ENCODE measurements at regions not wholly inside any gene's neighbourhood (a gene's known extent, or its start where the extent isn't known, plus 50 kb on each side); places are given as distances from the start of the nearest gene placed in this dataset.

GRCh38 chr12:48281811-48282210 is 68.9 kb downstream of the ZNF641 start:
- Histone ChIP-seq H3K14ac (ENCODE audit: insufficient read depth, low read length) (no peak overlapping the region), H2AFZ (ENCODE audit: low read length) (no peak overlapping the region), H2BK20ac (ENCODE audit: low read depth, low read length, poor library complexity, severe bottlenecking) (no peak overlapping the region), H4K8ac (replicated peaks; ENCODE audit: insufficient read length, low read depth, low read length) (no peak overlapping the region), H3K9ac (ENCODE audit: extremely low read depth, insufficient read length, low read length) (no peak overlapping the region), H3K4me1 (ENCODE audit: insufficient read depth, low read length) (no peaks in the 10 kb centered on the region; the same call in 1 of the 2 replicates), H3K27ac (ENCODE audit: insufficient read length, low read depth, low read length) (no peak overlapping the region), H3K23ac (ENCODE audit: insufficient read length, low read depth, low read length) (no peak overlapping the region), H3K56ac (ENCODE audit: insufficient read length, low read depth, low read length) (no peak overlapping the region), H3K18ac (ENCODE audit: insufficient read length, low read depth, low read length) (no peak overlapping the region), H3K4ac (ENCODE audit: low read depth, low read length) (no peak overlapping the region), H3K79me1 (ENCODE audit: insufficient read depth, low read depth, low read length, poor library complexity, severe bottlenecking) (no peaks in the 10 kb centered on the region), H3K79me2 (ENCODE audit: insufficient read depth, low read length) (no peaks in the 10 kb centered on the region), H4K5ac (ENCODE audit: insufficient read length, low read depth, low read length) (no peak overlapping the region), H4K91ac (ENCODE audit: insufficient read length, low read depth, low read length) (no peak overlapping the region), H2BK120ac (ENCODE audit: low read depth, low read length, poor library complexity, severe bottlenecking) (no peak overlapping the region), H3K4me2 (ENCODE audit: insufficient read depth, insufficient read length, low read length) (no peak overlapping the region), H4K20me1 (ENCODE audit: control insufficient read depth, insufficient read depth, insufficient read length) (no peaks in the 10 kb centered on the region), H3K27me3 (ENCODE audit: insufficient read depth, low read length) (peaks cover 36% of the 10 kb centered on the region), H2BK15ac (ENCODE audit: low read depth, low read length) (no peak overlapping the region), H3K23me2 (ENCODE audit: insufficient read length, low read depth, low read length, poor library complexity, severe bottlenecking) (no peaks in the 10 kb centered on the region), H3K9me3 (ENCODE audit: control insufficient read depth, low read depth, low read length) (no peaks in the 10 kb centered on the region), H3T11ph (ENCODE audit: low read length) (no peak overlapping the region), H2BK12ac (ENCODE audit: insufficient read length, low read depth, low read length) (no peak overlapping the region), H2AK5ac (ENCODE audit: insufficient read length, low read length) (no peak overlapping the region), H2BK5ac (ENCODE audit: insufficient read length, low read length) (no peak overlapping the region)
- no CpG with 5 or more reads among the region's 1 CpG for WGBS (ENCODE audit: extremely low coverage, insufficient read length, low lambda C conversion rate)
- TF ChIP-seq CTCF (conservative IDR thresholded peaks at IDR 0.05): no peak
- DNase-seq: no peak
- Mint-ChIP-seq H3K27ac (no peak overlapping the region), H3K4me3 (no peak overlapping the region), H3K4me1 (peaks cover 11 to 15% of the 10 kb centered on the region in 2 experiments), H3K36me3 (ENCODE audit: insufficient read depth in 1 of 3, low read depth in 3 of 3) (no peaks in the 10 kb centered on the region), H3K27me3 (ENCODE audit: low read depth) (peaks cover 89% of the 10 kb centered on the region), H3K9me3 (peaks cover 4 to 5% of the 10 kb centered on the region in 2 experiments; a peak in 4 of 5 replicates)

Data from H9 (cell line).